Gastrocnemius medialis (tissue), 4 donors: ENCODE measurements at regions not wholly inside any gene's neighbourhood (a gene's known extent, or its start where the extent isn't known, plus 50 kb on each side); places are given as distances from the start of the nearest gene placed in this dataset.

Experiments
- POLR2A ChIP-seq, 2 donors: fragments of 450-650 bp; IDR thresholded peaks; one replicate each; pipeline ENCODE4 v1.6.1; 2017; ENCODE audit warnings: antibody characterized with exemption in 2 of 2, mild to moderate bottlenecking in 2 of 2, moderate library complexity in 2 of 2
- TF ChIP-seq, protein P1 (sequence below), 5 experiments: fragments of 450-650 bp in 3 of 5; fragments of 200-600 bp in 2 of 5; sonication (generic) in 2 of 5; IDR thresholded peaks in 4 of 5; conservative IDR thresholded peaks in 1 of 5; 1 replicate in 4 of 5; 2 replicates in 1 of 5; pipeline ENCODE4 v1.5.1; 2016 to 2019; ENCODE audit warnings: antibody characterized with exemption in 5 of 5, mild to moderate bottlenecking in 3 of 5, moderate library complexity in 3 of 5

DNA sequence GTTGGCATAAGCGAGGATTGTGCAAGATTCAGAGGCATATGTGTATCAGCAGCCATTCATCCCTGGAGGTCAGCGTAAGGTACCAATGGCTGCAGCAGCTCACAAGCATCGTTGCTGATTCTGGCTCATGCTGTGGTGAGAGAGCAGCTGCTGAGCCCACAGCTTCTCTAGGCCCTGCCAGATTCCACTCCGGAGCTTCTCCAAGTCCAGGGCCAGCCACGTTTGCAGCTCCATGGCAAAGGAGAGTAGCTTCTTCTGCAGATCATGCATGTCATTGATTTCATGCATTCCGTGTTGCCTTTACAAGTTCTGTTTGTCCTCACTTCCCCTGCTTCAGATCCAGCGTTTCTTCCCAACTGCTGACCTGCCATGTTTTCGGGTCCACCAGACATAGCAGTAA, 474.8 kb upstream of the ID4 start:
- TF ChIP-seq, protein P1, sequence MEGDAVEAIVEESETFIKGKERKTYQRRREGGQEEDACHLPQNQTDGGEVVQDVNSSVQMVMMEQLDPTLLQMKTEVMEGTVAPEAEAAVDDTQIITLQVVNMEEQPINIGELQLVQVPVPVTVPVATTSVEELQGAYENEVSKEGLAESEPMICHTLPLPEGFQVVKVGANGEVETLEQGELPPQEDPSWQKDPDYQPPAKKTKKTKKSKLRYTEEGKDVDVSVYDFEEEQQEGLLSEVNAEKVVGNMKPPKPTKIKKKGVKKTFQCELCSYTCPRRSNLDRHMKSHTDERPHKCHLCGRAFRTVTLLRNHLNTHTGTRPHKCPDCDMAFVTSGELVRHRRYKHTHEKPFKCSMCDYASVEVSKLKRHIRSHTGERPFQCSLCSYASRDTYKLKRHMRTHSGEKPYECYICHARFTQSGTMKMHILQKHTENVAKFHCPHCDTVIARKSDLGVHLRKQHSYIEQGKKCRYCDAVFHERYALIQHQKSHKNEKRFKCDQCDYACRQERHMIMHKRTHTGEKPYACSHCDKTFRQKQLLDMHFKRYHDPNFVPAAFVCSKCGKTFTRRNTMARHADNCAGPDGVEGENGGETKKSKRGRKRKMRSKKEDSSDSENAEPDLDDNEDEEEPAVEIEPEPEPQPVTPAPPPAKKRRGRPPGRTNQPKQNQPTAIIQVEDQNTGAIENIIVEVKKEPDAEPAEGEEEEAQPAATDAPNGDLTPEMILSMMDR (IDR thresholded peaks at IDR 0.05 in 4 of 5, conservative IDR thresholded peaks at IDR 0.05 in 1 of 5), result no peak
- no peak for TF ChIP-seq POLR2A (IDR thresholded peaks at IDR 0.05)
